ENCODE measurements at regions not wholly inside any gene's neighbourhood (a gene's known extent, or its start where the extent isn't known, plus 50 kb on each side); places are given as distances from the start of the nearest gene placed in this dataset.

- DNase-seq = no peak
These were observed 962.3 kb upstream of the RAG2 start for GRCh38 chr11:37560346-37560745.

- no peak for DNase-seq
These were observed 960.7 kb upstream of the RAG2 start for GRCh38 chr11:37558619-37559210.

- DNase-seq = no peak
These were observed 960.0 kb upstream of the RAG2 start for GRCh38 chr11:37557990-37558389.

GRCh38 chr11:37552284-37552683, 954.2 kb upstream of the RAG2 start:
- no peak for DNase-seq

- DNase-seq = no peak
These were observed 946.5 kb upstream of the RAG2 start for GRCh38 chr11:37544491-37544890.

GRCh38 chr11:37533830-37534229, 935.8 kb upstream of the RAG2 start:
- no peak for DNase-seq

- no peak for DNase-seq
These were observed 935.1 kb upstream of the RAG2 start for GRCh38 chr11:37533087-37533486.

- no peak for DNase-seq
These were observed 934.2 kb upstream of the RAG2 start for GRCh38 chr11:37532271-37532670.

- DNase-seq = no peak
These were observed 929.5 kb upstream of the RAG2 start for GRCh38 chr11:37527545-37527944.

- DNase-seq = no peak
These were observed 927.3 kb upstream of the RAG2 start for GRCh38 chr11:37525336-37525735.

GRCh38 chr11:37519781-37520180, 921.7 kb upstream of the RAG2 start:
- no peak for DNase-seq

GRCh38 chr11:37512156-37512780, 914.2 kb upstream of the RAG2 start:
- no peak for DNase-seq

GRCh38 chr11:37511425-37511933, 913.4 kb upstream of the RAG2 start:
- no peak for DNase-seq

- DNase-seq = no peak
These were observed 911.5 kb upstream of the RAG2 start for GRCh38 chr11:37509506-37509905.

GRCh38 chr11:37506531-37506930, 908.5 kb upstream of the RAG2 start:
- DNase-seq = no peak

- DNase-seq = no peak
These were observed 907.4 kb upstream of the RAG2 start for GRCh38 chr11:37505406-37505805.

GRCh38 chr11:37504921-37505320, 906.9 kb upstream of the RAG2 start:
- no peak for DNase-seq

- DNase-seq = no peak
These were observed 906.1 kb upstream of the RAG2 start for GRCh38 chr11:37504060-37504611.

- no peak for DNase-seq
These were observed 905.5 kb upstream of the RAG2 start for GRCh38 chr11:37503411-37504059.

GRCh38 chr11:37502202-37502601, 904.2 kb upstream of the RAG2 start:
- no peak for DNase-seq

GRCh38 chr11:37500425-37500824, 902.4 kb upstream of the RAG2 start:
- no peak for DNase-seq

GRCh38 chr11:37497326-37497725, 899.3 kb upstream of the RAG2 start:
- no peak for DNase-seq

GRCh38 chr11:37496201-37496600, 898.2 kb upstream of the RAG2 start:
- DNase-seq = no peak

GRCh38 chr11:37484298-37484697, 886.3 kb upstream of the RAG2 start:
- no peak for DNase-seq
